ENCODE measurements at regions not wholly inside any gene's neighbourhood (a gene's known extent, or its start where the extent isn't known, plus 50 kb on each side); places are given as distances from the start of the nearest gene placed in this dataset.

DNA sequence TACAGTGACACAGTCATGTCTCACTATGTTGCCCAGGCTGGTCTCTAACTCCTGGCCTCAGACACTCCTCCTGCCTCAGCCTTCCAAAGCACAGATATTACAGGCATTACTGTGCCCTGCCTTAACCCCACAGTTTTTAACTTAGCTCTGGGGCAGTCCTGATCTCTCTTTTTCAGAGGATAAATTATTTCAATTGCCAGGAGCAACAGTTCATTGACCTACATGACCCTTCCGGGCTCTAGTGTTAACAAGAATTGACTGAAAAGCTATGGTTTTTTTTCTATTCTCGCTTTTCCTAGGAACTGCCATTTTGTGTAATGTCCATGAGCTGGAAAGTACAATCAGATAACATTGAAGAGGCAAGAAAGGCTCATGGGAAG lies 92.8 kb downstream of the HNRNPLL start:
- no peak for DNase-seq

GRCh38 chr2:38509314-38509946 lies 93.3 kb downstream of the HNRNPLL start:
- no peak for DNase-seq

DNA sequence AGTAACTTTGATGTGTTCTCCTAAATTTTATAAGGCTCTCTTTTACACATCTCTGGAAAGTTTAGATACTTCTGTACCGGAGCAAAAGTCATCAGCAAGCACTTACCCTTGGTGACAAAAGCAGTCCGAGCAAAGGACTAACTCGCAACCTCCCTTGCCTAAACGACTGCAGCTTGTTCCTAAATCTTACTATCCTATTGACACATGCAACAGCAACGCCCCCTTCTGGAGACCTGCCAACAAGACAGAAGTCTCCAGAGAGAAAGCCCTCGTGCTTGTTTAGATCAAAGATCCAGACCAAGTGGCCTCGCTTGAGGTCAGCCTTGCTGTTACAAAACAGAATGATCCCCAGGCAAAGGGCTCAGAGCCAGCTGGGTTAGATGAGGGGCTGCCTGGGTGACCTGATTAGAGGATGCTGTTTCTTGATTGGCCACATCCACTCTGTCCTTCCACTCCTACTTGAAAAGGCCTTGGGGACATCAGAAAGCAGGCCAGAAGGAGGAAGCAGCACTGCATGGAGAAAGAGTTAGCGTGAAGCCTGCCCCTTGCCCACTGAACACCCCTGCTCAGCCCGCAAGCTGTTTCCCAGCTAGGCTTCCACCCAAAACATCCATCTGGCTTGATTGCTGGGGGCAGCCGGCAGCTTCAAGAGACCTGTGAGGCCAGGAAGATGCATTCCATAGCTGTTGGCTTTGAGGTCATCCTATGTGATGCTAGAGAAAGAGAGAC lies 94.3 kb downstream of the HNRNPLL start:
- peak; percentile 82 for DNase-seq

GRCh38 chr2:38507712-38508111 lies 95.0 kb downstream of the HNRNPLL start:
- DNase-seq, result no peak

- peak; percentile 59 for DNase-seq
Measured at GRCh38 chr2:38505779-38506178, 96.9 kb downstream of the HNRNPLL start.

DNA sequence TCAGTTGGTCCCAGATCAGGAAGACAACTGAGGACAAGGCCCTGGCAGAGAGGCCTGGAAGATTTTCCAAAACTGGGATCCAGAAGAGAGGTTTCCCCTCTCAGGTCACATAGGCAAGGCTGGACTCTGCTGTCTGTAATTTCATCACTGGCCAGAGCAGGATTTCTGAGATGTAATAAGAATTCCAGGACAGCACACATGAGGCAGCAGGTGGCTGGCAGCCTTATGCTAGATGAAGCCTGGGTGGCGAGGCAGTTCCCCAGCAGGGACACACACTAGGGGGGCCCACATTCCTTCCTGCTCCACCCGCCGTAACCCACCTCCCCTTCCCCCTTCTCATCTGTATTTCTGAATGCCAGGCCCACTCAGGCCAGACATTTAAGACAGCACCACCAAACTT lies 98.6 kb downstream of the HNRNPLL start:
- no peak for DNase-seq

DNA sequence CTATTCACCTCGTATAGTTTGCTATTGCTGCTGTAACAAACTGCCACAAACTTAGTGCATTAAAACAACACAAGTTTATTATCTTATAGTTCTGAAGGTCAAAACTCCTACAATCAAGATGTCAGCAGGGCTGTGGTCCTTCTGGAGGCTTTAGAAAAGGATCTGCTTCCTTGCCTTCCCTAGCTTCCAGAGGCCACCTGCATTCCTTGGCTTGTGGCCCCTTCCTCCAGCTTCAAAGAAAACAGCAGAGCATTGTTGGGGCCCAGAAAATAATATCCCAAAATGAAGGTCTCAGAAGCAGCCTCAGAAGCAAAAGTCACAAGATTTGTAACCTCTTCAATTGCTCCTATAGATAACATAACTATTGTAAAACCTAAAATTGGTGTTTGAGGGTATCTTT lies 100.6 kb downstream of the HNRNPLL start:
- DNase-seq, result no peak

DNA sequence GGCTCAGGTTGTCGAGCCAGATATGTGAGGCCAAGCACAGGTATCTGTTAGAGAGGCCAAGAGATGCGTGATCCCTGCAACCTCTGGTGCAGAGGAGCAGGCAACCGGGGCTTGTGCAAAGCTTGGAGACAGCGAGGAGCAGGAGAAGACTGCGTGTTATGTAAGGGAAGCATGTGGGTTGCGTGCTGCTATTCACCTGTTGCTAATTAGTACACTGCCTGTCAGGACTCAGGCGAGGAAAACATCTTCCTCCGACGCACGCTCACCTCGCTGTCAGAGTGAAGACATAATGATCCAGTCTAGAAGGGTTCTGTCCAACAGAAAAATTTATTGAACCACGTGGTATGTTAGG lies 102.5 kb downstream of the HNRNPLL start:
- no peak for DNase-seq

DNA sequence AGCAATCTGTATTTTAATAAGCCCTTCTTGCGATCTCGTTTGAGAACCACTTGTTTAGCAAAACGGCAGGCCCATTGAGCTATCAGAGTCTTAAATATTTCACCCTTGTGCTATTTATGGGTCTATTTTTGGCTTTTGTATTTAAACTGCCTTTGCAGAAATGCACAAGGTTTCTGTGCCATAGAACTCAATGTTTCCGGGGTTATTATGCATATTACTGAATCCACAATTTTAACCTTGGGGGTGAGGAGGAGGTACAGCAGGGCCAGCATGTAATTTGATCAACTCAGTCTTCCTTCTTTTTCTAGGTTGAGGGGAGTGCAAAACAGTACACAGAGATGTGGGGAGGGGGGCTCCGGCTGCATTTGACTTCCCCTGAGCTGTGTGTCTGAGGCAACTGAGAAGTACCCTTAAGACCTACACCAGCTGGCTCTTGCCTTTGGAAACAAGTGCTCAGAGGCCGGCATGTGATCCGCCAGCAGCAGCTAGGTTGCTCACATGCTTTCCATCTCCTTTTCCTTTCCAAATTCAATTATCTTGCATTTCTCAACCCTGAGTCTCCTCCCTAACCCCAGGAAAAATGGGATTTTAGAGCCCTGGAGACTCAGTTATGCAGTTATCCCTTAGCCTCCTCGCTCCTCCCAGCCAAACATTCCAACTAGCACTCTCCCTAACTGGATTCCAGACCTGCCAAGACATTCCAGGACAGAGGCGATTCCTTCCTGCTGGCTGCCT lies 103.0 kb downstream of the HNRNPLL start:
- peak; percentile 60 for DNase-seq

GRCh38 chr2:38498045-38498481 lies 104.7 kb downstream of the HNRNPLL start:
- peak; percentile 53 for DNase-seq

- no peak for DNase-seq
Measured at GRCh38 chr2:38497670-38498037, 105.1 kb downstream of the HNRNPLL start.

GRCh38 chr2:38496927-38497669 lies 105.6 kb downstream of the HNRNPLL start:
- peak; percentile 46 for DNase-seq

GRCh38 chr2:38495880-38496279 lies 106.8 kb downstream of the HNRNPLL start:
- DNase-seq, result no peak

DNA sequence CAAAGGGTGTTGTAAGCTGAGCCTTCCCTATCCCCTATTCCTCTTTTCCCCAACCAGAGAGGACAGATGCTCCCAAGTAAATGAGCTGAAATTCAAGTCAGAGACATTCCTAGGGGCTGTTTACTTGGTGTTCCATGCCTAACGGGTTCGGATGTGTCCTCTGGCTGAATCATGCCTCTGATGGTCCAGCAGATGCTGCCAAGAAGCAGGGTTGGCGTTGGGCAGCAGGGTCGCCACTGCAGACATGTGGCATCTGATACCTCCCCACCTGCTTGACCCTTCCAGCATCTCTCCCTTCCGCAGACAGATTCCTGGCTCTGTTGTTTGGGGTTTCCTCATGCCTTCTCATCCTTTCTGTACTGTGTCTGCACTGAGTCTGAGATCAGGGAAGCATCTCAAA lies 108.3 kb downstream of the HNRNPLL start:
- DNase-seq, result peak; percentile 56

- DNase-seq, result no peak
Measured at GRCh38 chr2:38492042-38492615, 110.6 kb downstream of the HNRNPLL start.

GRCh38 chr2:38491436-38491835 lies 111.3 kb downstream of the HNRNPLL start:
- DNase-seq, result peak; percentile 0

DNA sequence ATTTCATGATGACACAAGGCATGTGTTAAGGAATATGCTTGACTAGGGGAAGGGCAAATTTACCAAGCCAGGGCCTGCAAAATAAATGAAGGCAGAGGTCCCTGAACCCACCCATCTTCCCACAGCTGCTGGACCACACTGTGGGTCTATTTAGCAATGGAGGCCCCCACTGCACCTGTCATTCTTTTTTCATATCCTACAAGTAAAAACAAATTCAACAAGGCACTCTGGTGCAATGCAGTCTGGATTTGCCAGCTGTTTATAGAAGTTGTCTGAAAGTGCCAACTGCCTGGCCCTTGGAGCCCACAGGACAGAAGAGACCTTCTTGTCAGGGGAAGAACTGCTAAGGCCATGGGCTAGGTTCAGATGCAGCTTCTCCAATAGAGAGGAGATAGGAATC lies 112.8 kb upstream of the ATL2 start:
- peak; percentile 27 for DNase-seq

- no peak for DNase-seq
Measured at GRCh38 chr2:38487852-38488251, 110.8 kb upstream of the ATL2 start.

DNA sequence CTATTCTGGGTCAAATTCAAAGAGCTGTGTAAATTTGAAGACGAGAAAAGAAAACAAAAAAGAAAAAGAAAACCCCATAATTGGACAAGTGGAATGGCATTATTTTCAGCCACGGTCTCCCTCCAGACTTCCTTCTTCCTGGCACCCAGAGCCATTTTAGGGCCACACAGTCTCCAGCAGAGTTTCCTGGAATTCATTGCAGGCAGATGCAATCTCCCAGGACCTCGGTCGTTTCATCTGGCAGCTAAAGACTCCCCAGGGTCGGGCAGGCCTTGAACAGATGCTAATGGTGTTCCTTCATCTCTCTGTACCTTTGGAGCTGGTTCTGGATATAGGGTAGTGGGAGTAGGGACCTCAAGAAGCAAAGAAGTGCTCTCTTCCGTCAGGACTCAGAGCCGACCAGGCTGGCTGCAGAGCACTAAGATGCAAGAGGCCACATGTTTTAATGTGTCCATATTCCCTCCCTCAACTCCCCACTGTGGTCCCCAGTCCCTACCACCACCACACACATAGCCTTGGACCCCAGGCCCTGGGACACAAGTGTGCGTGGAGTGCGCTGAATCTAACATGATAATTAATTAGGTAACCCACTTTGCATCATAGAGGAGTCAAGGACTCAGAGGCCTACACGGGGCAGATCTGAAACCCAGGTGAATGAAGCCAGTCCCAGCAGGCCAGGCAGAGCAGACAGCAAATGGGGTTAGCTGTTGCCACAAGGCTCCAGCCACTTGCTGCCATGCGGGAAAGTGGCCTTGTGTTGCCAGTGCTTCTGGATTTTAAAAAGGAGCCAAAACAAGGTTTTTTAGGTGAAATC lies 109.3 kb upstream of the ATL2 start:
- peak; percentile 15 for DNase-seq

GRCh38 chr2:38485734-38486133 lies 108.7 kb upstream of the ATL2 start:
- peak; percentile 9 for DNase-seq

DNA sequence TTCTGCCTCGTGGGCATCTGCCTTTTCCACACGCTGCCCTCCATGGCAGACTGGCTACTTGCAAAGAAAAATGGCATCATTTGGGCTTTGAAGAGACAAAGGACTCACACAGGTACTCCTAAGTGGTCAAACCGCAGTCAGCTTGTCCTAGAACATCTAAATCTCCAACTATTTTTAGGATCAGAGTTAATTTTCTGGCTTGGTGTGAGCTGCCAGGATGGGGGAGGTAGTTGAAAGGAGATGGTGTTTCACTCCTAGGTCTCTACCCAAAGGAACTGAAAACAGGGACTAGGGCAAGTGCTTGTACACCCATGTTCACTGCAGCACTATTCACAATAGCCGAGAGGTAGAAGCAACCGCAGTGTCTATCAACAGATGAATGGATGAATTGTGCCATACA lies 107.9 kb upstream of the ATL2 start:
- peak; percentile 26 for DNase-seq
